ENCODE measurements at regions not wholly inside any gene's neighbourhood (a gene's known extent, or its start where the extent isn't known, plus 50 kb on each side); places are given as distances from the start of the nearest gene placed in this dataset.

DNA sequence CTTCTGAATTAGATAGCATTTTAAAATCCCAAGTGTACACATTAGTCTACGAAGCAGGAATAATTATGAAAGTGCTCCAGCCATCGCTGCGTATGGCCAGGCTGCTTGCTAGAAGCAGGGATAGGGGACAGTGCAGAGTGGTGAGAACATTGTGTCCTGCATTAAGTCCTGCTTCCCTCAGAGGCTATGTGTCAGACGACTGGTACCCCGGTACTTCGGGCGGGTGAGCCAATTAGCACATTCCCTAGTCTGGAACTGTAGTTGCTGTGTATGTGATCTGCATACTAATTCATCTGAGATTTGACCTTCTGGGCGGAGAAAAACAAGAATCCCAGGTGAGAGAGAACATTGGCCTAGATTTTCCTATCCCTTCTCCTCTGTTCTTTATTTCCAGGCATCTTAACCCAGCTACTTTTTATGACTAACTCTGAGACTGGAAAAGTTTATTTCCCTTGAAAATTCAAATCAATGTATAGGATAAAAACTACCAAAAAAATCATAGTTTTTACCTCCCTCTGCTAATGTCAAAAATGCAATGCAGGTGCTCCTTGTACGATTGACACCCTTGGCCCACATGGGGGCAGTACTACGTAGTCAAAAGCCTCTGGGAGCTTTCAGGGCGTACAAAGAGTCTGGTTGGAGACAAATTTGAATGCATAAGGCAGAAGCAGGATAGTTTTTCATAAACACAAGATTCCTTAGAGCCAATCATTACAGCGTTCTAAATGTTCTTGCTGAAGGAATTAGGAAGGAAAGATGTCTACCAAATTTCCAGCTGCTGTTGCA, 764.3 kb downstream of the NOVA1 start:
- TF ChIP-seq POLR2A (IDR thresholded peaks at IDR 0.05; ENCODE audit: low read length), result no peak
- TF ChIP-seq GATA1 (IDR thresholded peaks at IDR 0.05; ENCODE audit: low read depth, low read length), result no peak
